ENCODE measurements at regions not wholly inside any gene's neighbourhood (a gene's known extent, or its start where the extent isn't known, plus 50 kb on each side); places are given as distances from the start of the nearest gene placed in this dataset.

DNA sequence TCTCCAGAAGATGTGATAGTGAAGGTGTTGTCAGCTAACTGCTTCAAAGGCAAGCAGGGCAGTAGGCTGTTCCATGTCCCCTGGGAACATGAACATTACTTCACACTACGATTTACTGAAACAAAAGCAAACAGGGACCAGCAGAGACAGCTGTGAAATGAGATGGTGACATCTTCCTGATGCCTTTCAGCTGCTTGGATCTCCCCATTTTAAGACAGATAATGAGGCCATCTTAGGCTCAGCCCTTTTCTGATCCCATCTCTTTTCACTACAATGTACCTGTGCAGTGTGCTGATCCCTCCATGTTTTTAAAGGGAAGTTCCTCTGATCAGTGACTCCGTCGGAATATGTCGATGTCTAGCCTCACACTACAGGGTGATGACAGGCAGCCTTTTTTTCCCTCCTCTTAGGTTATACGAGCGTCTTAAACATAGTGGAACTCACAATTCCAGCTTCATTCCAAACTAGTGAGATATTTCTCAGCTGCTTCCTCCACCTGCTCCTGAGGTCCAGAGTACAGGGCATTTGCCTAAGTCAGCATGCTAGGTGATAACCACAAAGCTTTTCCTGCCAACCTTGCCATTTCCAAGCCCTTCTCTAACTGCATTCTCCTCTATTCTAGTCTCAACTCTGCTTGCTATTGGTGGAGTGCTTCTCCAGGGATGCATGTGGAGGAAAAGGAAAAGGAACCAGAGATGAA lies 87.6 kb upstream of the EGLN3 start:
- no peak overlapping the region for H3K4me2 ChIP-seq (replicated peaks; ENCODE audit: low read depth, low read length, poor library complexity, severe bottlenecking)
- H2AFZ ChIP-seq (ENCODE audit: insufficient read depth, low read depth, low read length, poor library complexity, severe bottlenecking): no peak overlapping the region
- H3K4me3 ChIP-seq (ENCODE audit: control extremely low read depth in 1 of 5, extremely low read depth in 1 of 5, insufficient read depth in 1 of 5, low read depth in 2 of 5, low read length in 4 of 5): no peak overlapping the region
- H3K36me3 ChIP-seq (replicated peaks in 1 of 2; ENCODE audit: control extremely low read depth in 1 of 2, control insufficient read depth in 1 of 2, extremely low read depth in 1 of 2, insufficient read depth in 2 of 2, low read length in 1 of 2): no peaks in the 10 kb centered on the region
- H3K4me1 ChIP-seq (ENCODE audit: control insufficient read depth in 2 of 2, insufficient read depth in 2 of 2, low read length in 2 of 2): no peaks in the 10 kb centered on the region
- 82% methylated on average over 6 of the region's 6 CpGs for WGBS (ENCODE audit: insufficient coverage)
- TF ChIP-seq CTCF (IDR thresholded peaks at IDR 0.05) (no peak), EZH2 (IDR thresholded peaks at IDR 0.05; ENCODE audit: borderline replicate concordance, insufficient read depth, low read depth, low read length, poor library complexity, severe bottlenecking) (no peak)
- POLR2A ChIA-PET: no interaction called here
- H3K27me3 ChIP-seq (replicated peaks in 1 of 4; ENCODE audit: control extremely low read depth in 1 of 4, control insufficient read depth in 3 of 4, insufficient read depth in 4 of 4, low read length in 3 of 4): no peaks in the 10 kb centered on the region
- H3K4me1 Mint-ChIP-seq: no peaks in the 10 kb centered on the region
- no peaks in the 10 kb centered on the region for H3K9me3 ChIP-seq (ENCODE audit: control extremely low read depth in 1 of 3, control insufficient read depth in 2 of 3, insufficient read depth in 1 of 3, low read length in 2 of 3)
- no peak overlapping the region for H3K4me3 Mint-ChIP-seq
- ATAC-seq (ENCODE audit: low read depth) (no peak), DNase-seq (no peak)
- H3K9ac ChIP-seq (ENCODE audit: low read length): no peak overlapping the region
- intact Hi-C loops (cut with micrococcal nuclease): no loop called here
- H4K20me1 ChIP-seq (ENCODE audit: control insufficient read depth, insufficient read depth, low read length, poor library complexity, severe bottlenecking): no peaks in the 10 kb centered on the region
- CTCF ChIA-PET: no interaction called here
- H3K27me3 Mint-ChIP-seq: peaks cover 3% of the 10 kb centered on the region
- H3K9me3 Mint-ChIP-seq (ENCODE audit: insufficient read depth): no peaks in the 10 kb centered on the region
- H3K79me2 ChIP-seq (ENCODE audit: control insufficient read depth, insufficient read depth, low read length): no peaks in the 10 kb centered on the region
- H3K27ac Mint-ChIP-seq: no peak overlapping the region
- H3K27ac ChIP-seq (ENCODE audit: low read length in 2 of 2): no peak overlapping the region

DNA sequence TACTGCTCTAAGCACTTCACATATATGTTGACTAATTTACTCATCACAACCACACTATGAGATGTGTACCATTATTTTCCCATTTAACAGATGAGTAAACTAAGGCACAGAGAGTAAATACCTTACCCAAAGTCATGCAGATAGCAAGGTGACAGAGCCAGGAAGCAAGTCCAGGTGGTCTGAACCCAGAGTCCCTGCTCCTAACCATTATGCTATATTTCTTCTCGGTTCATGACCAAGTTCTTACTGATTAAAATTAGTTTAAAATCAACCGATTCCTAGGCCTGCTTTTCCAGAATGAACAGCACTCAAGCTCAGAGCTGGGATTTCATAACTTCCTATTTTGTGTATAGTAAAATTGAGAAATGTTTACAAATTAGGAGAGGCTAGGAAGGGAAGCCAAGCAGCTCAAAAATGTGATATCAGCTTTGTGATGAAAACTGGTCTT lies 85.5 kb upstream of the EGLN3 start:
- ChIA-PET POLR2A (interaction anchor here (0.7 kb wide), 1 partner anchor 52 kb away, joined by 3 read pairs; no protein-coding TSS in a partner anchor), CTCF (no interaction called here)
- no peaks in the 10 kb centered on the region for H3K9me3 Mint-ChIP-seq (ENCODE audit: insufficient read depth)
- DNase-seq (no peak), ATAC-seq (ENCODE audit: low read depth) (no peak)
- H3K9ac ChIP-seq (ENCODE audit: low read length): no peak overlapping the region
- no peaks in the 10 kb centered on the region for H4K20me1 ChIP-seq (ENCODE audit: control insufficient read depth, insufficient read depth, low read length, poor library complexity, severe bottlenecking)
- H3K36me3 ChIP-seq (replicated peaks in 1 of 2; ENCODE audit: control extremely low read depth in 1 of 2, control insufficient read depth in 1 of 2, extremely low read depth in 1 of 2, insufficient read depth in 2 of 2, low read length in 1 of 2): no peaks in the 10 kb centered on the region
- H3K27ac Mint-ChIP-seq: no peak overlapping the region
- H3K79me2 ChIP-seq (ENCODE audit: control insufficient read depth, insufficient read depth, low read length): no peaks in the 10 kb centered on the region
- no peak overlapping the region for H3K27ac ChIP-seq (ENCODE audit: low read length in 2 of 2)
- peaks cover 0 to 3% (median 0%) of the 10 kb centered on the region in 3 donors for H3K9me3 ChIP-seq (ENCODE audit: control extremely low read depth in 1 of 3, control insufficient read depth in 2 of 3, insufficient read depth in 1 of 3, low read length in 2 of 3)
- H3K4me3 ChIP-seq (ENCODE audit: control extremely low read depth in 1 of 5, extremely low read depth in 1 of 5, insufficient read depth in 1 of 5, low read depth in 2 of 5, low read length in 4 of 5): no peak overlapping the region
- intact Hi-C loops (cut with micrococcal nuclease): no loop called here
- no peaks in the 10 kb centered on the region for H3K4me1 ChIP-seq (ENCODE audit: control insufficient read depth in 2 of 2, insufficient read depth in 2 of 2, low read length in 2 of 2)
- no peak overlapping the region for H2AFZ ChIP-seq (ENCODE audit: insufficient read depth, low read depth, low read length, poor library complexity, severe bottlenecking)
- H3K4me1 Mint-ChIP-seq: no peaks in the 10 kb centered on the region
- TF ChIP-seq EZH2 (IDR thresholded peaks at IDR 0.05; ENCODE audit: borderline replicate concordance, insufficient read depth, low read depth, low read length, poor library complexity, severe bottlenecking) (no peak), CTCF (IDR thresholded peaks at IDR 0.05) (no peak)
- peaks cover 8% of the 10 kb centered on the region for H3K27me3 Mint-ChIP-seq
- no peaks in the 10 kb centered on the region for H3K27me3 ChIP-seq (replicated peaks in 1 of 4; ENCODE audit: control extremely low read depth in 1 of 4, control insufficient read depth in 3 of 4, insufficient read depth in 4 of 4, low read length in 3 of 4)
- no CpG with 5 or more reads among the region's 2 CpGs for WGBS (ENCODE audit: insufficient coverage)
- H3K4me3 Mint-ChIP-seq: no peak overlapping the region
- H3K4me2 ChIP-seq (replicated peaks; ENCODE audit: low read depth, low read length, poor library complexity, severe bottlenecking): no peak overlapping the region
